HUES64 (cell line): ENCODE measurements at regions not wholly inside any gene's neighbourhood (a gene's known extent, or its start where the extent isn't known, plus 50 kb on each side); places are given as distances from the start of the nearest gene placed in this dataset.
"Not testable (repeated sequence)": the region's sequence is repeated elsewhere in the genome, so short reads cannot be mapped to it uniquely, and the experiment has no call there.

ENCODE experiments used
- H3K27ac ChIP-seq: 2 replicates; pipeline ENCODE4 v1.7.0; 2013; ENCODE audit warnings: low read depth, low read length, inconsistent platforms
- H3K27me3 ChIP-seq: 2 replicates; pipeline ENCODE4 v1.6.1; 2013; ENCODE audit warnings: mild to moderate bottlenecking, low read length; ENCODE audit not compliant: insufficient read depth
- H3K36me3 ChIP-seq: 2 replicates; pipeline ENCODE4 v1.6.1; 2013; ENCODE audit warnings: mild to moderate bottlenecking, low read length; ENCODE audit not compliant: insufficient read depth
- H3K4me1 ChIP-seq: 2 replicates; pipeline ENCODE4 v1.6.1; 2013; ENCODE audit warnings: mild to moderate bottlenecking, low read length, moderate library complexity; ENCODE audit not compliant: insufficient read depth
- H3K4me3 ChIP-seq: 2 replicates; pipeline ENCODE4 v1.5.1; 2013; ENCODE audit warnings: mild to moderate bottlenecking, low read length, moderate library complexity
- H3K9ac ChIP-seq: 2 replicates; pipeline ENCODE4 v1.6.1; 2013; ENCODE audit warnings: mild to moderate bottlenecking, low read depth, low read length
- H3K9me3 ChIP-seq: 2 replicates; pipeline ENCODE4 v1.6.1; 2013; ENCODE audit warnings: low read depth, low read length; ENCODE audit not compliant: insufficient read depth
- WGBS: fragments of 150-250, 120-280 bp; methylation state at CpG from one replicate; pipeline ENCODE4 v1.1.7; 2013; ENCODE audit warnings: missing lambda C conversion rate; 5-methylcytosine and 5-hydroxymethylcytosine counted together

- 95% methylated on average over 4 of the region's 4 CpGs for WGBS
- Histone ChIP-seq H3K27me3 (no peaks in the 10 kb centered on the region), H3K9ac (no peak overlapping the region), H3K9me3 (no peaks in the 10 kb centered on the region), H3K4me1 (no peaks in the 10 kb centered on the region), H3K4me3 (no peak overlapping the region), H3K27ac (no peak overlapping the region), H3K36me3 (no peaks in the 10 kb centered on the region)
These were observed 378.6 kb upstream of the TYRP1 start for GRCh38 chr9:12314589-12314988.

- no peak overlapping the region for H3K4me3 ChIP-seq
- no peaks in the 10 kb centered on the region for H3K36me3 ChIP-seq
These were observed 374.2 kb upstream of the TYRP1 start for GRCh38 chr9:12318732-12319685.

GRCh38 chr9:12329623-12329985, 363.6 kb upstream of the TYRP1 start:
- Histone ChIP-seq H3K9me3 (no peaks in the 10 kb centered on the region), H3K27ac (no peak overlapping the region), H3K9ac (no peak overlapping the region), H3K4me1 (no peaks in the 10 kb centered on the region), H3K27me3 (no peaks in the 10 kb centered on the region), H3K4me3 (no peak overlapping the region), H3K36me3 (no peaks in the 10 kb centered on the region)
- 76% methylated on average over 5 of the region's 5 CpGs for WGBS

More at GRCh38 chr9:12318732-12319685, 374.2 kb upstream of the TYRP1 start:
- Histone ChIP-seq H3K4me1 (no peaks in the 10 kb centered on the region), H3K27ac (no peak overlapping the region), H3K9me3 (no peaks in the 10 kb centered on the region), H3K9ac (no peak overlapping the region), H3K27me3 (no peaks in the 10 kb centered on the region)
- WGBS: 95% methylated on average over 4 of the region's 4 CpGs

- WGBS: 85% methylated on average over 26 of the region's 26 CpGs
- not testable (repeated sequence) for H3K27me3 ChIP-seq, H3K36me3 ChIP-seq, H3K4me3 ChIP-seq, H3K27ac ChIP-seq, H3K9me3 ChIP-seq, H3K4me1 ChIP-seq, H3K9ac ChIP-seq
These were observed 359.2 kb upstream of the TYRP1 start for GRCh38 chr9:12333966-12334365.

- H3K4me1 ChIP-seq: no peaks in the 10 kb centered on the region; the same call in 1 of the 2 replicates
- no peaks in the 10 kb centered on the region for H3K27me3 ChIP-seq
- H3K4me3 ChIP-seq: no peak overlapping the region
- no peaks in the 10 kb centered on the region for H3K9me3 ChIP-seq
- H3K9ac ChIP-seq: no peak overlapping the region
- 83% methylated on average over 1 of the region's 1 CpG for WGBS
- no peak overlapping the region for H3K27ac ChIP-seq
- no peaks in the 10 kb centered on the region for H3K36me3 ChIP-seq
These were observed 342.4 kb upstream of the TYRP1 start for GRCh38 chr9:12350775-12351174.

GRCh38 chr9:12351293-12352044, 341.7 kb upstream of the TYRP1 start:
- 98% methylated on average over 3 of the region's 3 CpGs for WGBS
- H3K4me1 ChIP-seq: no peaks in the 10 kb centered on the region; the same call in 1 of the 2 replicates

GRCh38 chr9:12352045-12352315, 341.2 kb upstream of the TYRP1 start:
- no peak overlapping the region for H3K9ac ChIP-seq
- H3K36me3 ChIP-seq: no peaks in the 10 kb centered on the region
- no peaks in the 10 kb centered on the region; the same call in 1 of the 2 replicates for H3K4me1 ChIP-seq
- H3K27ac ChIP-seq: no peak overlapping the region
- H3K9me3 ChIP-seq: no peaks in the 10 kb centered on the region
- H3K4me3 ChIP-seq: no peak overlapping the region
- H3K27me3 ChIP-seq: no peaks in the 10 kb centered on the region

More at GRCh38 chr9:12351293-12352044, 341.7 kb upstream of the TYRP1 start:
- H3K27ac ChIP-seq: no peak overlapping the region
- no peaks in the 10 kb centered on the region for H3K9me3 ChIP-seq
- H3K36me3 ChIP-seq: no peaks in the 10 kb centered on the region
- no peak overlapping the region for H3K4me3 ChIP-seq
- no peaks in the 10 kb centered on the region for H3K27me3 ChIP-seq
- H3K9ac ChIP-seq: no peak overlapping the region

GRCh38 chr9:12363439-12363838, 329.7 kb upstream of the TYRP1 start:
- H3K27ac ChIP-seq: no peak overlapping the region
- 60% methylated on average over 1 of the region's 2 CpGs for WGBS

GRCh38 chr9:12368569-12368968, 324.6 kb upstream of the TYRP1 start:
- WGBS: 81% methylated on average over 1 of the region's 2 CpGs
- H3K9ac ChIP-seq: no peak overlapping the region
- H3K4me3 ChIP-seq: no peak overlapping the region
- H3K27me3 ChIP-seq: no peaks in the 10 kb centered on the region
- H3K27ac ChIP-seq: peak overlapping the region; percentile 57; the same call in 1 of the 2 replicates
- no peaks in the 10 kb centered on the region for H3K36me3 ChIP-seq
- no peaks in the 10 kb centered on the region for H3K9me3 ChIP-seq
- no peaks in the 10 kb centered on the region for H3K4me1 ChIP-seq

More at GRCh38 chr9:12363439-12363838, 329.7 kb upstream of the TYRP1 start:
- Histone ChIP-seq H3K9ac (no peak overlapping the region), H3K4me3 (no peak overlapping the region), H3K27me3 (no peaks in the 10 kb centered on the region), H3K9me3 (no peaks in the 10 kb centered on the region), H3K4me1 (no peaks in the 10 kb centered on the region), H3K36me3 (no peaks in the 10 kb centered on the region)

GRCh38 chr9:12391839-12392509, 301.2 kb upstream of the TYRP1 start:
- Histone ChIP-seq H3K27me3 (no peaks in the 10 kb centered on the region), H3K27ac (no peak overlapping the region), H3K4me3 (no peak overlapping the region), H3K36me3 (no peaks in the 10 kb centered on the region), H3K9ac (no peak overlapping the region), H3K4me1 (no peaks in the 10 kb centered on the region), H3K9me3 (no peaks in the 10 kb centered on the region)
- 89% methylated on average over 2 of the region's 2 CpGs for WGBS

GRCh38 chr9:12394105-12394504, 299.1 kb upstream of the TYRP1 start:
- 90% methylated on average over 1 of the region's 1 CpG for WGBS
- no peaks in the 10 kb centered on the region for H3K27me3 ChIP-seq
- H3K9me3 ChIP-seq: no peaks in the 10 kb centered on the region
- H3K4me1 ChIP-seq: no peaks in the 10 kb centered on the region
- H3K27ac ChIP-seq: no peak overlapping the region
- H3K9ac ChIP-seq: no peak overlapping the region
- H3K4me3 ChIP-seq: no peak overlapping the region
- H3K36me3 ChIP-seq: no peaks in the 10 kb centered on the region
